K562 (cell line): ENCODE measurements at regions not wholly inside any gene's neighbourhood (a gene's known extent, or its start where the extent isn't known, plus 50 kb on each side); places are given as distances from the start of the nearest gene placed in this dataset.

Source experiments
- ATAC-seq: fragments of 200-7000 bp; cut with Tn5 transposase; 3 replicates; pipeline ENCODE4 v1.9.1; 2020; ENCODE audit warnings: moderate library complexity
- BruUV-seq: library from RNA; stranded (reverse); fragments of 400-500 nt; replicated peaks from 2 replicates; lab custom pipeline; 2021; lab: Mats Ljungman, UMichigan
- CTCF ChIA-PET: fragments of 300-600 bp; formaldehyde crosslinking; extraction: SDS; loops from one replicate; lab custom pipeline; 2021; ENCODE audit warnings: low intra/inter-chr PET ratio; lab: Yijun Ruan, JAX
- POLR2A ChIA-PET: fragments of 300-600, 350-650 bp; sonication (Branson Sonifier 250); formaldehyde crosslinking; extraction: SDS; loops from one replicate; lab custom pipeline; 2021; ENCODE audit warnings: antibody characterized with exemption, inconsistent platforms; lab: Yijun Ruan, JAX
- DNase-seq, 4 experiments: peaks; one replicate each; pipeline versions ENCODE4 v3.0.0 to v3.0.0-alpha.2; 2011 to 2018; ENCODE audit warnings: low spot score in 3 of 4, mixed read lengths in 3 of 4; ENCODE audit errors: extremely low read depth in 1 of 4
- FAIRE-seq: peaks from 2 replicates; lab custom pipeline; 2011; peaks lifted over from hg19 to GRCh38; lab: Jason Lieb, UNC
- H2AFZ ChIP-seq: 2 replicates; pipeline ENCODE4 v1.6.0; 2011; ENCODE audit warnings: low read depth, low read length, control low read depth, inconsistent platforms
- H3K27ac ChIP-seq: fragments of 200-600 bp; 3 replicates; pipeline ENCODE4 v1.8.0; 2011; ENCODE audit warnings: low read depth, mild to moderate bottlenecking, control low read depth, inconsistent platforms, low read length, moderate library complexity, mixed read lengths; ENCODE audit errors: extremely low read depth
- H3K27me3 ChIP-seq, 2 experiments: fragments of 300-600 bp in 1 of 2; 2 replicates in 1 of 2; 3 replicates in 1 of 2; pipeline versions ENCODE4 v1.6.0 to v1.8.0; 2011; ENCODE audit warnings: inconsistent platforms in 2 of 2, low read length in 2 of 2, mild to moderate bottlenecking in 1 of 2, mixed read lengths in 1 of 2, moderate library complexity in 1 of 2; ENCODE audit not compliant: control insufficient read depth in 2 of 2, insufficient read depth in 2 of 2
- H3K36me3 ChIP-seq: fragments of 300-600 bp; 3 replicates; pipeline ENCODE4 v1.8.0; 2011; ENCODE audit warnings: mild to moderate bottlenecking, low read length, inconsistent platforms; ENCODE audit not compliant: control insufficient read depth, insufficient read depth
- H3K4me1 ChIP-seq, 2 experiments: fragments of 200-600 bp in 1 of 2; replicated peaks in 1 of 2; 2 replicates in 1 of 2; 3 replicates in 1 of 2; pipeline versions ENCODE4 v1.5.1 to v1.8.0; 2011; ENCODE audit warnings: inconsistent platforms in 2 of 2, low read length in 2 of 2, mild to moderate bottlenecking in 1 of 2, mixed read lengths in 1 of 2, moderate library complexity in 1 of 2; ENCODE audit not compliant: control insufficient read depth in 2 of 2, insufficient read depth in 2 of 2
- H3K4me2 ChIP-seq: 2 replicates; pipeline ENCODE4 v1.6.1; 2011; ENCODE audit warnings: low read length, control low read depth, inconsistent platforms, mixed read lengths; ENCODE audit not compliant: insufficient read depth
- H3K4me3 ChIP-seq: fragments of 200-600 bp; sonication (generic), shearing (Covaris generic); 2 replicates; pipeline ENCODE4 v1.5.1; 2016; ENCODE audit warnings: control low read depth, inconsistent platforms
- H3K79me2 ChIP-seq: fragments of 200-600 bp; 3 replicates; pipeline ENCODE4 v1.8.0; 2011; ENCODE audit warnings: low read length, inconsistent platforms; ENCODE audit not compliant: control insufficient read depth, insufficient read depth
- H3K9ac ChIP-seq, 2 experiments: 2 replicates each; pipeline versions ENCODE4 v1.6.0 to v1.6.1; 2011; ENCODE audit warnings: low read depth in 2 of 2, low read length in 2 of 2, control low read depth in 1 of 2, inconsistent platforms in 1 of 2, mild to moderate bottlenecking in 1 of 2, mixed read lengths in 1 of 2; ENCODE audit not compliant: insufficient read depth in 1 of 2
- H3K9me1 ChIP-seq: one replicate; pipeline ENCODE4 v1.6.0; 2011; ENCODE audit warnings: inconsistent platforms, mild to moderate bottlenecking, low read length, moderate library complexity; ENCODE audit not compliant: control insufficient read depth, insufficient read depth
- H3K9me3 ChIP-seq: replicated peaks from 2 replicates; pipeline ENCODE4 v1.5.1; 2011; ENCODE audit warnings: low read depth, low read length, inconsistent platforms; ENCODE audit not compliant: control insufficient read depth, insufficient read depth
- H4K20me1 ChIP-seq: replicated peaks from 2 replicates; pipeline ENCODE4 v1.6.1; 2011; ENCODE audit warnings: low read length, inconsistent platforms, mixed read lengths; ENCODE audit not compliant: control insufficient read depth, insufficient read depth
- CREB3 ChIP-seq: fragments of 450-650 bp; conservative IDR thresholded peaks from 2 replicates; pipeline ENCODE4 v1.6.1; 2016; ENCODE audit warnings: missing genetic modification characterization, low read depth, mild to moderate bottlenecking, missing compliant biosample characterization, moderate library complexity
- KLF16 ChIP-seq: IDR thresholded peaks from 2 replicates; pipeline ENCODE4 v1.6.1; 2016; ENCODE audit warnings: antibody characterized with exemption
- MCM7 ChIP-seq, 2 experiments: fragments of 450-650 bp; IDR thresholded peaks; 2 replicates each; pipeline ENCODE4 v1.6.1; 2016 to 2018
- PHB ChIP-seq: fragments of 250-450 bp; sonication (Bioruptor Pico); IDR thresholded peaks from 2 replicates; pipeline ENCODE4 v1.5.0; 2021
- PHB2 ChIP-seq: fragments of 450-650 bp; IDR thresholded peaks from 2 replicates; pipeline ENCODE4 v1.6.1; 2017; ENCODE audit warnings: low read depth
- SIX5 ChIP-seq, 2 experiments: IDR thresholded peaks; 2 replicates each; pipeline ENCODE4 v1.6.1; 2011; ENCODE audit warnings: low read length in 2 of 2, borderline replicate concordance in 1 of 2, low read depth in 1 of 2, mild to moderate bottlenecking in 1 of 2, moderate library complexity in 1 of 2; ENCODE audit not compliant: insufficient read depth in 1 of 2
- SP1 ChIP-seq: sonication (generic); formaldehyde crosslinking; IDR thresholded peaks from 2 replicates; pipeline ENCODE4 v1.8.1; 2022; ENCODE audit warnings: mild to moderate bottlenecking, missing genetic modification reagents
- ZNF253 ChIP-seq: fragments of 250-450 bp; sonication (Bioruptor Pico); conservative IDR thresholded peaks from 2 replicates; pipeline ENCODE4 v1.6.1; 2021; ENCODE audit warnings: mild to moderate bottlenecking
- WGBS: fragments of 100-300 bp; shearing (Covaris generic); methylation state at CpG from one replicate; pipeline ENCODE4 v1.1.6; 2016; ENCODE audit warnings: low coverage, mixed read lengths; ENCODE audit not compliant: insufficient coverage; ENCODE audit errors: missing lambda C conversion rate; 5-methylcytosine and 5-hydroxymethylcytosine counted together
- in situ Hi-C: fragments of 300-500 bp; cut with MboI; formaldehyde crosslinking; loops from 4 replicates; pipeline ENCODE4 v1.15.0; 2018; ENCODE audit warnings: inconsistent platforms, mixed read lengths
- intact Hi-C: fragments of 100-400 bp; cut with micrococcal nuclease; formaldehyde crosslinking; loops from 2 replicates; pipeline ENCODE4 v1.14.2; 2022

GRCh38 chr20:16860914-16861313 lies 112.8 kb downstream of the OTOR start:
- Histone ChIP-seq H3K9ac (no peak overlapping the region), H3K9me3 (no peaks in the 10 kb centered on the region)
- TF ChIP-seq PHB2: no peak
- TF ChIP-seq KLF16: no peak
- TF ChIP-seq PHB (CRISPR knock-in tag): no peak
- no peak for TF ChIP-seq CREB3 (tag)
- no peak for TF ChIP-seq ZNF253 (CRISPR knock-in tag)
- TF ChIP-seq SIX5 (IDR thresholded peaks at IDR 0.05; ENCODE audit: borderline replicate concordance in 1 of 2, insufficient read depth in 1 of 2, low read depth in 1 of 2, low read length in 2 of 2): no peak
- TF ChIP-seq, all 486 proteins: peak for 0
- no peak overlapping the region for H3K4me2 ChIP-seq
- no peaks in the 10 kb centered on the region for H4K20me1 ChIP-seq
- no peaks in the 10 kb centered on the region for H3K9me1 ChIP-seq
- in situ Hi-C loops (no loop called here), intact Hi-C loops (no loop called here)
- no peak overlapping the region for H3K4me3 ChIP-seq
- 0% methylated on average over 1 of the region's 1 CpG for WGBS
- no TSS peak for BruUV-seq
- FAIRE-seq (no peak), ATAC-seq (no peak), DNase-seq (no peak)
- ChIA-PET CTCF (no interaction called here), POLR2A (no interaction called here)
- H3K27ac ChIP-seq: no peak overlapping the region
- no peak overlapping the region for H2AFZ ChIP-seq
- no peaks in the 10 kb centered on the region for H3K36me3 ChIP-seq
- no peaks in the 10 kb centered on the region for H3K27me3 ChIP-seq
- no peaks in the 10 kb centered on the region for H3K79me2 ChIP-seq
- no peaks in the 10 kb centered on the region for H3K4me1 ChIP-seq

DNA sequence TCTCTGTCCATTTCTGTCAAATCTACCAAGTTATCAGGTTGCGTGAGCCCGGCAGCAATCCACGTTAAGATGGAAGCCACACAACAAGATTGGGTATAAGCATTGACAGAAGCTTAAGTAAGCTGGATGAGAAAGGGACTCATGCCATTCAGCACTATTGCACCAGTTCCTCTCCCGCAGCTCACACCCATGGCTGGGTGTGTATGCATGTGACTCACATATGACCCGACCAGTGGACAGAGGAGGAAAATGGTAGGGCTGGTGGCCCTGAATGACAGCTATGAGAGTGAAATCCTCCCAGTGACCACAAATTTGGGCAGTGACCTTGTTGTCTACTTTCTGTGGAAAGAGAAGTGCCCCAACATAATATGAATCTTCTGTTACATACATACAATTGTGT lies 113.5 kb downstream of the OTOR start:
- no TSS peak for BruUV-seq
- Histone ChIP-seq H3K9ac (no peak overlapping the region), H3K27me3 (no peaks in the 10 kb centered on the region)
- DNase-seq: no peak
- in situ Hi-C loops: no loop called here
- CTCF ChIA-PET: no interaction called here
- TF ChIP-seq SP1 (no peak), MCM7 (IDR thresholded peaks at IDR 0.05) (no peak)
- TF ChIP-seq, all 486 proteins: peak for 0
- POLR2A ChIA-PET: no interaction called here
- ATAC-seq (no peak), FAIRE-seq (no peak)
- 0% methylated on average over 4 of the region's 5 CpGs for WGBS
- Histone ChIP-seq H3K9me3 (no peaks in the 10 kb centered on the region), H3K4me3 (no peak overlapping the region), H3K9me1 (no peaks in the 10 kb centered on the region), H3K36me3 (no peaks in the 10 kb centered on the region), H4K20me1 (no peaks in the 10 kb centered on the region), H3K79me2 (no peaks in the 10 kb centered on the region), H2AFZ (no peak overlapping the region), H3K4me1 (no peaks in the 10 kb centered on the region), H3K4me2 (no peak overlapping the region), H3K27ac (no peak overlapping the region)
- intact Hi-C loops: no loop called here
